ENCODE measurements at regions not wholly inside any gene's neighbourhood (a gene's known extent, or its start where the extent isn't known, plus 50 kb on each side); places are given as distances from the start of the nearest gene placed in this dataset.

- TF ChIP-seq, protein P1, sequence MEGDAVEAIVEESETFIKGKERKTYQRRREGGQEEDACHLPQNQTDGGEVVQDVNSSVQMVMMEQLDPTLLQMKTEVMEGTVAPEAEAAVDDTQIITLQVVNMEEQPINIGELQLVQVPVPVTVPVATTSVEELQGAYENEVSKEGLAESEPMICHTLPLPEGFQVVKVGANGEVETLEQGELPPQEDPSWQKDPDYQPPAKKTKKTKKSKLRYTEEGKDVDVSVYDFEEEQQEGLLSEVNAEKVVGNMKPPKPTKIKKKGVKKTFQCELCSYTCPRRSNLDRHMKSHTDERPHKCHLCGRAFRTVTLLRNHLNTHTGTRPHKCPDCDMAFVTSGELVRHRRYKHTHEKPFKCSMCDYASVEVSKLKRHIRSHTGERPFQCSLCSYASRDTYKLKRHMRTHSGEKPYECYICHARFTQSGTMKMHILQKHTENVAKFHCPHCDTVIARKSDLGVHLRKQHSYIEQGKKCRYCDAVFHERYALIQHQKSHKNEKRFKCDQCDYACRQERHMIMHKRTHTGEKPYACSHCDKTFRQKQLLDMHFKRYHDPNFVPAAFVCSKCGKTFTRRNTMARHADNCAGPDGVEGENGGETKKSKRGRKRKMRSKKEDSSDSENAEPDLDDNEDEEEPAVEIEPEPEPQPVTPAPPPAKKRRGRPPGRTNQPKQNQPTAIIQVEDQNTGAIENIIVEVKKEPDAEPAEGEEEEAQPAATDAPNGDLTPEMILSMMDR (IDR thresholded peaks at IDR 0.05), result no peak
- no peak overlapping the region for H3K4me3 ChIP-seq
- no peaks in the 10 kb centered on the region for H3K9me3 ChIP-seq
- no peak for DNase-seq
- H3K4me1 ChIP-seq, result no peaks in the 10 kb centered on the region
- H3K27me3 ChIP-seq, result no peaks in the 10 kb centered on the region
- intact Hi-C loops (cut with DNase I; ENCODE audit: low total_unique reads), result no loop called here
- no peak overlapping the region for H3K27ac ChIP-seq
- H3K36me3 ChIP-seq, result no peaks in the 10 kb centered on the region
Observed at GRCh38 chr3:31472479-31473390, 60.0 kb upstream of the STT3B start.

- DNase-seq, result no peak
- Histone ChIP-seq H3K27me3 (no peaks in the 10 kb centered on the region), H3K36me3 (no peaks in the 10 kb centered on the region), H3K9me3 (no peaks in the 10 kb centered on the region), H3K4me1 (no peaks in the 10 kb centered on the region), H3K27ac (no peak overlapping the region), H3K4me3 (no peak overlapping the region)
- TF ChIP-seq, protein P1 (IDR thresholded peaks at IDR 0.05), result no peak
- intact Hi-C loops (cut with DNase I; ENCODE audit: low total_unique reads), result no loop called here
Observed at GRCh38 chr3:31476209-31476608, 56.5 kb upstream of the STT3B start.

- Histone ChIP-seq H3K4me1 (no peaks in the 10 kb centered on the region), H3K36me3 (no peaks in the 10 kb centered on the region), H3K9me3 (no peaks in the 10 kb centered on the region), H3K27ac (no peak overlapping the region), H3K27me3 (no peaks in the 10 kb centered on the region), H3K4me3 (no peak overlapping the region)
- TF ChIP-seq, protein P1 (IDR thresholded peaks at IDR 0.05), result no peak
- DNase-seq, result no peak
- intact Hi-C loops (cut with DNase I; ENCODE audit: low total_unique reads), result no loop called here
Observed at GRCh38 chr3:31479431-31479830, 53.3 kb upstream of the STT3B start.

DNA sequence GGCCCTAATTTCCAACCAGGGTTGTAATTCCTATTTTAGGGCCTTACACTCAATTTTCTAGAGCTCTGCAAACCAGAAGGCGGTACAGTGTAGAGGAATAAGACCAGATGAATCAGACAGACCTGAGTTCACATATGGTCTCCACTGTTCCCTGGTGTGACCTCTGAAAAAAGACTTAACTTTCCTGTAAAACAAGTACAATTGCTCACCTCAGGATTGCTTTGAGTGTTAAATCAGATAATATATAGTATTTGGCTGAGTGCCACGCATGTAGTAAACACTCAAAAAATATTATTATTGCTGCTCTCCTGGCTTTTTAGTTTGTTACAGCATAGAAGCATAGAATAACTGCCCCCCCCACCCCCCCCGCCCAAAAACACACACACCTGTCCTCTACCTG lies 51.0 kb upstream of the STT3B start:
- Histone ChIP-seq H3K9me3 (no peaks in the 10 kb centered on the region), H3K27me3 (no peaks in the 10 kb centered on the region), H3K36me3 (no peaks in the 10 kb centered on the region), H3K4me3 (no peak overlapping the region), H3K4me1 (no peaks in the 10 kb centered on the region), H3K27ac (no peak overlapping the region)
- DNase-seq, result no peak
- intact Hi-C loops (cut with DNase I; ENCODE audit: low total_unique reads), result no loop called here
- TF ChIP-seq, protein P1 (IDR thresholded peaks at IDR 0.05), result no peak

DNA sequence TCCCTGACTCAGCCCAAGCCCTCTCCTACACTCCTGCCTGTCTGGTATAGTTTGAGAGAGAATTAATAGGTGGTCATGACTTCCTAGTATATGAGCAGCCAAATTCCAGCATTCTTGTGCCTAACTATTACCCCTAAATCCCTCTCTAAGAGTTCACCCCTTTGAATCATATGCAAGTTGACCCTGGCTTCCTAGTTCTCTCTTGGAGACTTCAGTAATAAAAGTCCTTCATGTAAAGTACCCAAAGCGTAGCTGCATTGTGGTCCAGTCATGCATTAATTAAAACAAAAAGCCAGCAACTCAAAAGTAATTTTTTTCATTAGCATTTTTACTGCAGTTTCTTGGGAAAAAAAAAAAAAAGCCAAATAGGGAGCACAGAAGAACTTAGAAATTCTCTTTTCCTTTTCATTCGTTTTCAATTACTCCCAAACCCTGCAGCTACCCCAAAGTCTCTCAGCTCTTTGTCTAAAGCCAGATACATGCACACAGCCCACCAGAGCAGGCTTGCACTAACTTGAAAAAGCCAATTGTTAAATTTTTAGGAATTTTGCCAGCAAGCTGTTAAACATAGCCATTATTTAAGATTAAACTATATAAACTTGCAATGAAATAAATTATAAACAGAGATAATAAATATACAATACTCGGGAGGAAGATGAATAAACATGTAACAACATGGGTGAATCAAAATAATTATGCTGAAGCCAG lies 50.1 kb upstream of the STT3B start:
- Histone ChIP-seq H3K4me3 (no peak overlapping the region), H3K4me1 (no peaks in the 10 kb centered on the region), H3K36me3 (no peaks in the 10 kb centered on the region), H3K9me3 (no peaks in the 10 kb centered on the region), H3K27me3 (no peaks in the 10 kb centered on the region), H3K27ac (no peak overlapping the region)
- intact Hi-C loops (cut with DNase I; ENCODE audit: low total_unique reads), result no loop called here
- TF ChIP-seq, protein P1 (IDR thresholded peaks at IDR 0.05), result no peak
- no peak for DNase-seq
